NB4 (cell line): ENCODE measurements at regions not wholly inside any gene's neighbourhood (a gene's known extent, or its start where the extent isn't known, plus 50 kb on each side); places are given as distances from the start of the nearest gene placed in this dataset.
"Not testable (repeated sequence)": the region's sequence is repeated elsewhere in the genome, so short reads cannot be mapped to it uniquely, and the experiment has no call there.

Source experiments
- DNase-seq: peaks from one replicate; pipeline ENCODE4 v3.0.0; 2010; ENCODE audit warnings: low read depth
- H3K4me3 ChIP-seq: one replicate; pipeline ENCODE4 v1.5.1; 2011; ENCODE audit warnings: mild to moderate bottlenecking, low read depth, low read length, moderate library complexity
- CTCF ChIP-seq: IDR thresholded peaks from one replicate; pipeline ENCODE4 v1.5.1; 2012; ENCODE audit warnings: low read depth, low read length
- MAX ChIP-seq: IDR thresholded peaks from 2 replicates; pipeline ENCODE4 v1.6.1; 2011; ENCODE audit warnings: low read depth, low read length
- MYC ChIP-seq: IDR thresholded peaks from 2 replicates; pipeline ENCODE4 v1.6.1; 2011; ENCODE audit warnings: low read depth, low read length
- POLR2A ChIP-seq: IDR thresholded peaks from 2 replicates; pipeline ENCODE4 v1.6.1; 2011; ENCODE audit warnings: mild to moderate bottlenecking; ENCODE audit not compliant: insufficient read length; ENCODE audit errors: extremely low read depth

- no peak overlapping the region for H3K4me3 ChIP-seq
- no peak for DNase-seq
- no peak for TF ChIP-seq MYC
- TF ChIP-seq MAX: no peak
- no peak for TF ChIP-seq POLR2A
- TF ChIP-seq CTCF: no peak
Observed at GRCh38 chr2:177002983-177003382, 209.6 kb upstream of the HNRNPA3 start.

GRCh38 chr2:177007726-177008125 is 204.9 kb upstream of the HNRNPA3 start:
- DNase-seq, H3K4me3 ChIP-seq: not testable (repeated sequence)

- not testable (repeated sequence) for DNase-seq, H3K4me3 ChIP-seq
Observed at GRCh38 chr2:177008662-177009061, 203.9 kb upstream of the HNRNPA3 start.

GRCh38 chr2:177010146-177010545 is 202.4 kb upstream of the HNRNPA3 start:
- no peak overlapping the region for H3K4me3 ChIP-seq
- no peak for DNase-seq
- no peak for TF ChIP-seq MAX
- no peak for TF ChIP-seq MYC
- TF ChIP-seq CTCF: no peak
- no peak for TF ChIP-seq POLR2A

- H3K4me3 ChIP-seq: no peak overlapping the region
- TF ChIP-seq MYC (no peak), CTCF (no peak), MAX (no peak)
- DNase-seq: no peak
Observed at GRCh38 chr2:177010861-177011260, 201.7 kb upstream of the HNRNPA3 start.

GRCh38 chr2:177014946-177015345 is 197.6 kb upstream of the HNRNPA3 start:
- TF ChIP-seq MAX (no peak), POLR2A (no peak), CTCF (no peak), MYC (no peak)
- no peak for DNase-seq
- no peak overlapping the region for H3K4me3 ChIP-seq

GRCh38 chr2:177015356-177015923 is 197.2 kb upstream of the HNRNPA3 start:
- no peak for DNase-seq
- H3K4me3 ChIP-seq: no peak overlapping the region
- TF ChIP-seq MYC (no peak), POLR2A (no peak), CTCF (no peak), MAX (no peak)
